ENCODE measurements at regions not wholly inside any gene's neighbourhood (a gene's known extent, or its start where the extent isn't known, plus 50 kb on each side); places are given as distances from the start of the nearest gene placed in this dataset.

DNA sequence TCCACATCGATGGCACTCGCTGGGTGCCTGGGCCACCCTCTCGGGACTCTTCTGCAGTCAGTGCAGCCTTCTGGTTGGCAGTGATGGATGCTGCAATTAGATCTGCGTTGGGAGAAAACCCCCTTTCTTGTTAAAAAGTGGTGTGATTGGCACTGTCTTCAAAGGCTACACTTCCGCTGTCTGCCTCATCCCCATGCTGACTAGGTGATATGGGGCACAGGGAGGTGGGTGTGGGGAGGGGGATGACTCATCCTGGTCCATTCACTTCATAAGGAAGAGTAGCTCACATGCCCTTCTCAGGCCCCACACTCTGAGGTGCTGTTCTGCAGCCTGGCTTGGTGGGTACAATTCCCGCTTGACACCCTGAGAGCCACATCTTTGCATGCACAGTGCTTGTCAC lies 77.4 kb downstream of the THNSL2 start:
- Histone ChIP-seq H4K20me1 (ENCODE audit: insufficient read depth, low read length) (no peaks in the 10 kb centered on the region), H3K4me1 (ENCODE audit: insufficient read depth, low read length, severe bottlenecking) (no peaks in the 10 kb centered on the region), H3K9ac (ENCODE audit: low read length) (no peak overlapping the region), H3K27me3 (ENCODE audit: insufficient read depth, low read length) (no peaks in the 10 kb centered on the region), H3F3A (ENCODE audit: insufficient read depth, low read length) (no peaks in the 10 kb centered on the region), H3K36me3 (ENCODE audit: insufficient read depth, low read length) (no peaks in the 10 kb centered on the region), H3K4me2 (ENCODE audit: low read length) (no peak overlapping the region), H2AFZ (ENCODE audit: low read length) (no peak overlapping the region), H3K4me3 (ENCODE audit: low read depth, low read length, poor library complexity, severe bottlenecking) (no peak overlapping the region), H3K27ac (ENCODE audit: low read depth, low read length, poor library complexity, severe bottlenecking) (no peak overlapping the region), H3K79me2 (ENCODE audit: insufficient read depth, low read length) (no peaks in the 10 kb centered on the region), H3K9me2 (ENCODE audit: low read depth, low read length) (no peaks in the 10 kb centered on the region), H3K9me3 (ENCODE audit: low read length) (no peaks in the 10 kb centered on the region)
- TF ChIP-seq, protein P1, sequence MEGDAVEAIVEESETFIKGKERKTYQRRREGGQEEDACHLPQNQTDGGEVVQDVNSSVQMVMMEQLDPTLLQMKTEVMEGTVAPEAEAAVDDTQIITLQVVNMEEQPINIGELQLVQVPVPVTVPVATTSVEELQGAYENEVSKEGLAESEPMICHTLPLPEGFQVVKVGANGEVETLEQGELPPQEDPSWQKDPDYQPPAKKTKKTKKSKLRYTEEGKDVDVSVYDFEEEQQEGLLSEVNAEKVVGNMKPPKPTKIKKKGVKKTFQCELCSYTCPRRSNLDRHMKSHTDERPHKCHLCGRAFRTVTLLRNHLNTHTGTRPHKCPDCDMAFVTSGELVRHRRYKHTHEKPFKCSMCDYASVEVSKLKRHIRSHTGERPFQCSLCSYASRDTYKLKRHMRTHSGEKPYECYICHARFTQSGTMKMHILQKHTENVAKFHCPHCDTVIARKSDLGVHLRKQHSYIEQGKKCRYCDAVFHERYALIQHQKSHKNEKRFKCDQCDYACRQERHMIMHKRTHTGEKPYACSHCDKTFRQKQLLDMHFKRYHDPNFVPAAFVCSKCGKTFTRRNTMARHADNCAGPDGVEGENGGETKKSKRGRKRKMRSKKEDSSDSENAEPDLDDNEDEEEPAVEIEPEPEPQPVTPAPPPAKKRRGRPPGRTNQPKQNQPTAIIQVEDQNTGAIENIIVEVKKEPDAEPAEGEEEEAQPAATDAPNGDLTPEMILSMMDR (IDR thresholded peaks at IDR 0.05; ENCODE audit: low read length): no peak
- TF ChIP-seq EZH2 (IDR thresholded peaks at IDR 0.05; ENCODE audit: borderline replicate concordance, low read length): no peak

DNA sequence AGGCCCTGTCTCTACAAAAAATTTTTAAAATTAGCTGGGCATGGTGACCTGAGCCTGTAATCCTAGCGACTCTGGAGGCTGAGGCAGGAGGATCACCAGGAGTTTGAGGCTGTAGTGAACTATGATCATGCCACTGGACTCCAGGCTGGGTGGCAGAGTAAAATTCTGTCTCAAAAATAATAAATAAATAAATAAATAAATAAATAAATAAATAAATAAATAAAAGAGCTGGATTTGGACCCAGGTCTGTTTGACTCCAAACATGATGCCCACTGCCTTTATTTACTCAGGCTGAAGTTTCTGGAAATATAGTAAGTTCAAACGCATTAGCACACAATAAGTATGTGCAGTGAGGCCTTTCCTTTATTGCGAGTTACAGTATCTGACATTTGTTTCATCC lies 75.0 kb downstream of the THNSL2 start:
- no peaks in the 10 kb centered on the region for H3K4me1 ChIP-seq (ENCODE audit: insufficient read depth, low read length, severe bottlenecking)
- H3K79me2 ChIP-seq (ENCODE audit: insufficient read depth, low read length): no peaks in the 10 kb centered on the region
- no peaks in the 10 kb centered on the region for H3K9me2 ChIP-seq (ENCODE audit: low read depth, low read length)
- H3K27ac ChIP-seq (ENCODE audit: low read depth, low read length, poor library complexity, severe bottlenecking): no peak overlapping the region
- H3K27me3 ChIP-seq (ENCODE audit: insufficient read depth, low read length): no peaks in the 10 kb centered on the region
- no peaks in the 10 kb centered on the region for H3F3A ChIP-seq (ENCODE audit: insufficient read depth, low read length)
- TF ChIP-seq, protein P1 (IDR thresholded peaks at IDR 0.05; ENCODE audit: low read length): no peak
- no peak for TF ChIP-seq EZH2 (IDR thresholded peaks at IDR 0.05; ENCODE audit: borderline replicate concordance, low read length)
- H4K20me1 ChIP-seq (ENCODE audit: insufficient read depth, low read length): no peaks in the 10 kb centered on the region
- H3K36me3 ChIP-seq (ENCODE audit: insufficient read depth, low read length): no peaks in the 10 kb centered on the region
- no peak overlapping the region for H3K9ac ChIP-seq (ENCODE audit: low read length)
- H3K4me2 ChIP-seq (ENCODE audit: low read length): no peak overlapping the region
- H3K4me3 ChIP-seq (ENCODE audit: low read depth, low read length, poor library complexity, severe bottlenecking): no peak overlapping the region
- H2AFZ ChIP-seq (ENCODE audit: low read length): no peak overlapping the region
- no peaks in the 10 kb centered on the region for H3K9me3 ChIP-seq (ENCODE audit: low read length)

DNA sequence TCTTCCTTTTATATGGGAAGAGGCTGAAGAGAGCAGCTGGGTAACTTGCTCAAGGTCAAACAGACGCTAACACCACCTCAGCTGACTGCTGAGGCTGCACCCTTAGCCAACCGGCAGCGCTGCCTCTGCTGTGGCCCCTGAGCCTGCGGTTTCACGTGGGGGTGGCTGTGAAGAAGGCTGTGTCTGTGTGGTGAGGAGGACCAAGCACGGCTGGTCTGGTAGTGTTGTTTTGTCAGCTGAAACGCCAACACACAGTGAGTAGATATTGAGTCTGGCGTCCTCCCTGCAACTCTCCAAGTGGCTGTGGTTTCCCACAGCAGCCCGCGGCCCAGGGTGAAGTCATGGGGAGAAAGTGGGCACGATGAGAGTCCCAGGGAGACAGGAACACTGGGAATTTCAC lies 69.6 kb downstream of the THNSL2 start:
- H3K4me2 ChIP-seq (ENCODE audit: low read length): no peak overlapping the region
- H3K4me3 ChIP-seq (ENCODE audit: low read depth, low read length, poor library complexity, severe bottlenecking): no peak overlapping the region
- H3K36me3 ChIP-seq (ENCODE audit: insufficient read depth, low read length): no peaks in the 10 kb centered on the region
- H3K9me2 ChIP-seq (ENCODE audit: low read depth, low read length): no peaks in the 10 kb centered on the region
- no peaks in the 10 kb centered on the region for H3K79me2 ChIP-seq (ENCODE audit: insufficient read depth, low read length)
- no peaks in the 10 kb centered on the region for H3K4me1 ChIP-seq (ENCODE audit: insufficient read depth, low read length, severe bottlenecking)
- no peaks in the 10 kb centered on the region; the same call in 1 of the 2 replicates for H3K27me3 ChIP-seq (ENCODE audit: insufficient read depth, low read length)
- no peak for TF ChIP-seq EZH2 (IDR thresholded peaks at IDR 0.05; ENCODE audit: borderline replicate concordance, low read length)
- TF ChIP-seq, protein P1 (IDR thresholded peaks at IDR 0.05; ENCODE audit: low read length): no peak
- H4K20me1 ChIP-seq (ENCODE audit: insufficient read depth, low read length): no peaks in the 10 kb centered on the region
- H3K27ac ChIP-seq (ENCODE audit: low read depth, low read length, poor library complexity, severe bottlenecking): no peak overlapping the region
- H2AFZ ChIP-seq (ENCODE audit: low read length): no peak overlapping the region
- H3F3A ChIP-seq (ENCODE audit: insufficient read depth, low read length): no peaks in the 10 kb centered on the region
- no peak overlapping the region for H3K9ac ChIP-seq (ENCODE audit: low read length)
- no peaks in the 10 kb centered on the region for H3K9me3 ChIP-seq (ENCODE audit: low read length)
